GM18909 (cell line): ENCODE measurements at regions not wholly inside any gene's neighbourhood (a gene's known extent, or its start where the extent isn't known, plus 50 kb on each side); places are given as distances from the start of the nearest gene placed in this dataset.

Experiments used
- ATAC-seq: cut with Tn5 transposase; IDR thresholded peaks from one replicate; pipeline ENCODE4 v1.9.1; 2021; ENCODE audit warnings: mild to moderate bottlenecking; ENCODE audit not compliant: unreplicated experiment, poor library complexity

GRCh38 chr7:140242057-140243031 lies 65.6 kb upstream of the KDM7A start:
- no peak for ATAC-seq

- no peak for ATAC-seq
These were observed 62.8 kb upstream of the KDM7A start for GRCh38 chr7:140239653-140239935.

GRCh38 chr7:140238778-140239652 lies 62.2 kb upstream of the KDM7A start:
- ATAC-seq, result no peak

- ATAC-seq, result no peak
These were observed 60.6 kb upstream of the KDM7A start for GRCh38 chr7:140237390-140237789.

- ATAC-seq, result no peak
These were observed 59.8 kb upstream of the KDM7A start for GRCh38 chr7:140236626-140237025.

- ATAC-seq, result no peak
These were observed 58.3 kb upstream of the KDM7A start for GRCh38 chr7:140235114-140235513.

- ATAC-seq, result no peak
These were observed 56.5 kb upstream of the KDM7A start for GRCh38 chr7:140232957-140233917.

GRCh38 chr7:140231771-140232491 lies 55.1 kb upstream of the KDM7A start:
- ATAC-seq, result no peak

- peak; percentile 5 for ATAC-seq
These were observed 54.3 kb upstream of the KDM7A start for GRCh38 chr7:140230861-140231770.

- peak; percentile 48 for ATAC-seq
These were observed 53.7 kb upstream of the KDM7A start for GRCh38 chr7:140230516-140230860.

- peak; percentile 42 for ATAC-seq
These were observed 53.1 kb upstream of the KDM7A start for GRCh38 chr7:140229591-140230515.

GRCh38 chr7:140229101-140229525 lies 52.3 kb upstream of the KDM7A start:
- no peak for ATAC-seq
